Left renal cortex interstitium (tissue), 4 donors: ENCODE measurements at regions not wholly inside any gene's neighbourhood (a gene's known extent, or its start where the extent isn't known, plus 50 kb on each side); places are given as distances from the start of the nearest gene placed in this dataset.
"Not testable (repeated sequence)": the region's sequence is repeated elsewhere in the genome, so short reads cannot be mapped to it uniquely, and the experiment has no call there.

Experiments
- DNase-seq, 4 donors: peaks; one replicate each; pipeline ENCODE4 v3.0.0-alpha.2; 2013; ENCODE audit warnings: low read depth in 4 of 4, low spot score in 2 of 4, missing footprints in 1 of 4

GRCh38 chr11:13782390-13783075 lies 114.1 kb downstream of the FAR1 start:
- DNase-seq = no peak

GRCh38 chr11:13784441-13784840 lies 116.0 kb downstream of the FAR1 start:
- DNase-seq = no peak

GRCh38 chr11:13784855-13785254 lies 116.4 kb downstream of the FAR1 start:
- no peak for DNase-seq

DNA sequence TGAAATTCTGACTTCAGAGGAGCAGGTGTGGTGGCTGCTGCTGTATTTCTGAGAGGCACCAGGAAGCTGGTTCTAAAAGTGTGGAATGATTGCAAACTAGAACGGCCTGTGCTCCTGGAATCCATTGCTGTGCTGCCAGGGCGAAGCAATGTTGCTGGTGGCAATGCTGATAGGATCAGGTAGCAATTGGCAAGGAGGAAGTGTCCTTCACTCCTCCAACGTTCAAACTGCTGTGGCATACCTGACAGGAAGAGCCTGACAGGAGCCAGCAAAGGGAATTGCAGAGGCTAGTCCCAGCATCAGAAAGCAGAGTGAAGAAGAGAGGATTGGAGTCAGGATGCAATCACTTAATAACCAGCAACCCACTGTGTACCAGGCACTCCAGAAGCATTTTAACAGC lies 118.2 kb downstream of the FAR1 start:
- no peak for DNase-seq

DNA sequence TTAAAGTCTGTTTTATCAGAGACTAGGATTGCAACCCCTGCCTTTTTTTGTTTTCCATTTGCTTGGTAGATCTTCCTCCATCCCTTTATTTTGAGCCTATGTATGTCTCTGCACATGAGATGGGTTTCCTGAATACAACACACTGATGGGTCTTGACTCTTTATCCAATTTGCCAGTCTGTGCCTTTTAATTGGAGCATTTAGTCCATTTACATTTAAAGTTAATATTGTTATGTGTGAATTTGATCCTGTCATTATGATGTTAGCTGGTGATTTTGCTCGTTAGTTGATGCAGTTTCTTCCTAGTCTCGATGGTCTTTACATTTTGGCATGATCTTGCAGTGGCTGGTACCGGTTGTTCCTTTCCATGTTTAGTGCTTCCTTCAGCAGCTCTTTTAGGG lies 129.1 kb downstream of the FAR1 start:
- DNase-seq = not testable (repeated sequence)

DNA sequence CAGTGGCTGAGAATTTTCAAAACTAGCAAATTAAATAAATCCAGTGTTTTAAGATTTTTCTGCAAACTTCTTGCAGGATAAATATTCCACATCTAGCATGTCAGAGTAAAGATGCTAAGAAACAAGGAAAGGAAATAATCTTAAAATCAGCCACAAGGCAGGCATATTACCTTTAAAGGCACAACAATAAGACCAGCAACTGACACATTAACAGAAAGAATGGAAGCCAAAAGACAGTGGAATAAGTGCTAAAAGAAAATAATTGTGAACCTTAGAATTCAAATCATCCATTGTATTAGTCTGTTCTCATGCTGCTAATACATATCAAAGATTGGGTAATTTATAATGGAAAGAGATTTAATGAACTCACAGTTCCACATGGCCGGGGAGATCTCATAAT lies 132.4 kb downstream of the FAR1 start:
- DNase-seq = no peak

GRCh38 chr11:13818325-13818724 lies 144.2 kb upstream of the SPON1 start:
- DNase-seq = no peak

- no peak for DNase-seq
These were observed 135.8 kb upstream of the SPON1 start for GRCh38 chr11:13826505-13827278.

GRCh38 chr11:13831696-13832095 lies 130.8 kb upstream of the SPON1 start:
- no peak for DNase-seq

DNA sequence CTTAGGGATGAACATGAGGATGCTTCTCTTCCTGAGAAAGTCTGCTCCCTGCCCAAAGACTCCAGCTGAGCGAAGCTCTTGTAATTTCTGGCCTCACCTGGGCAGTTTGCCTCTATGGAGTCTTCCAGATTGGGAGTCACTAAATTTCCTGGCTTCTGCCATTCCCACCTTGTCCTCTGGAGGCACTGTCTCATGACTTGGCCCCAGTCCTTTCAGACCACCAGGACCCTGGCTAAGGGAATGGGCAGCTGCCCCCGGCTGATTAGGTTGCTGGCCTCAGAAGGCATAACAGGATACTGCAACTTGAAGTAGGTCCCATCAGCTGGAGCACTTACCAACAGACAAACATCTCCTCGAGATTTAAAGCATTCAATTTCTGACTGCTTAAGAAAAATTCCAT lies 128.1 kb upstream of the SPON1 start:
- DNase-seq = no peak

DNA sequence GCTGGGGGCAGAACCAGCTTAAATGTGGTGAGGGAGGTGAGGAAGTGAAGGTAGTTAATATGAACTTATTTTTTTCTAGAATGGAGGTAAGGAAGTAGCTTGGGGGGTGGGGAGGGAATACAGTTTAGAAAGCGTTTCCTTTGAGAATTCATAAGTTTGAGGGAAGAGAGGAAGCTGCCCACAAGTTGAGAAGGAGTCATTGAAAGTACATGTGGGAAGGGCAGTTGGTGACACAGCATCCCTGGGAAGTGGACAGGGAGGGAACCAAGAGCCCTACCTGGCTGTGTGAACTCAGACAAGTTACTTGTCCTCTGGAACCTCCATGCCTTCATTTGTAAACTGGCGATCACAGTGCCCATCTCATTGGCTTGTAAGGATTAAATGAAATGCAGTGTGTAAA lies 125.9 kb upstream of the SPON1 start:
- DNase-seq = no peak

DNA sequence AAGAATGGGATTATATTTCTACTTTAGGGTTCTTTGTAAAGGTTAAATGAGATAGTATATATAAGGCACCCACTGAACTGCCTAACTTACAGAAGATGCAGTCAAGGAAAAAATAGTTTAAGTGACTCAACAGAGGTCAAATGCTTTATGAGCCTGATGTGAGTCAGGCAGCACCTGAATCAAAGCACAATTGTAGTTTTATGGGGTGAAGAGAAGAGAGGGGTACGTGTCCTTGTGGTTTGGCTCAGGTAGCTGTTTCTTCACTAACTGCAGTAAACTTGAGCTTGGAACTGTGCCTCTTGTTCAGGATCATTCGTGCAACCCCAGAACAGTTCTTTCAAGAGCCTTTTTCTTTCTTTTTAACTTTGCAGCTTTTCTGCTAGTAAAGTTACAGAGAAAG lies 125.2 kb upstream of the SPON1 start:
- no peak for DNase-seq

- no peak for DNase-seq
These were observed 121.1 kb upstream of the SPON1 start for GRCh38 chr11:13841393-13841792.

GRCh38 chr11:13848031-13848430 lies 114.5 kb upstream of the SPON1 start:
- no peak for DNase-seq

DNA sequence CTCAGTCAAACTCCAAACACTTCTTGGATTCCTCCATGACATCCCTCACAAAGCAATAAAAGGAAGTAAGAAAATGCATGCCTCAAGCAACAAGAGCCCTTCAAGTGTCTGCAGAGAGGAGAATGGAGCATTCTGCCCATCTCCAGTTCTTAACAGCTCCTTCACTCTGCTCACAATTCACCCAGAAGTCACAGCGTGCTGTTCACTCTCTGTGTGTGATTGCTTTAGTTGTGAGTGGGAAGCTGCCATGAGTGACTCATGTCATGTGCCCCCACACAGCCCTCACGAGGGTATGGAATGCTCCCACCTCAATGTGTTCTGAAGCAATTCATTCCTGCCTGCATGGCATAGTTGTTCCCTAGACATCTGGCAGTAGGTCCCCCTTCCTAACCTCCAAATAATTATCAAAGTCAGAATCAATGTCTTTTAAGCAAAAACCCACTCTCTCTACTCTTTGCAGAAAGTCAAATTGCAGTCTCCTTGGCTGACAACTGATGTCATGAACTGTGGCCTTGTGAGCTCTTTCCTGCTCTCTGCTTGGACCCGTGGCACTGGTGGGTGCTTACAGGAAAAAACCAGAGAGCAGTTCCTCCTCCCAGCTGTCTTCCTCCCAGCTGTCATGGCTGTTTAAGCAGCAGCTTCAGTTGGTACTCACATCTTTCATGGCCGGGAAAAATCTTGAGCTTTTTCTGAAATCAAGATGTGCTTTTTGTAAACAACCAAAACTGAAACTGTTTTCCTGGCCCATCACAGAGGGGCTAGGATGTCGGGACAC lies 112.1 kb upstream of the SPON1 start:
- no peak for DNase-seq

- no peak for DNase-seq
These were observed 110.8 kb upstream of the SPON1 start for GRCh38 chr11:13851691-13852090.

- DNase-seq = no peak
These were observed 110.0 kb upstream of the SPON1 start for GRCh38 chr11:13852481-13852880.

- no peak for DNase-seq
These were observed 104.7 kb upstream of the SPON1 start for GRCh38 chr11:13857828-13858227.

GRCh38 chr11:13859892-13860291 lies 102.6 kb upstream of the SPON1 start:
- DNase-seq = no peak

- DNase-seq = no peak
These were observed 101.1 kb upstream of the SPON1 start for GRCh38 chr11:13861411-13861810.

- no peak for DNase-seq
These were observed 99.6 kb upstream of the SPON1 start for GRCh38 chr11:13862845-13863392.
